CD4-positive, alpha-beta T cell treated with Interleukin-12 subunit alpha and Interleukin-12 subunit beta, for 1 hour (primary cell): ENCODE measurements at regions not wholly inside any gene's neighbourhood (a gene's known extent, or its start where the extent isn't known, plus 50 kb on each side); places are given as distances from the start of the nearest gene placed in this dataset.
"Not testable (repeated sequence)": the region's sequence is repeated elsewhere in the genome, so short reads cannot be mapped to it uniquely, and the experiment has no call there.

Source experiments
- DNase-seq: peaks from one replicate; pipeline ENCODE4 v3.0.0-alpha.2; 2020

DNA sequence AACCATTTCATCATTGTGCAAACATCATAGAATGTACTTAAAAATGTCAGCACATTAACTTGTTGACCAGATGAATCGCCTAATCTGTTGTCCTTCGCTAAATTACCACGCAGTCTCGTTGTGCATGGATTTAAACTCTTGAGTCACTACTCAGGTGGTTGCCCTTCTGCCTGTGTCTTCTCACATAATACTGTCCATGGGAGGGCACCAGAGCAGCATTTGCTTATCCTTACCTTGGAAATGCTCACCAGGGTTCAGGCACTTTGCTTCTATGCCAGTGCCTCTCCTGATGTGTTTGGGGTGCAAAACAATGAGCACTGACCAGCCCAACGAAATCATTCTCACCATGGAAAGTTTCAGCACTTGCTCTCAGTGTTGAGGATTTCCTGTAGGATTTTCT is 559.9 kb downstream of the RWDD3 start:
- no peak for DNase-seq

DNA sequence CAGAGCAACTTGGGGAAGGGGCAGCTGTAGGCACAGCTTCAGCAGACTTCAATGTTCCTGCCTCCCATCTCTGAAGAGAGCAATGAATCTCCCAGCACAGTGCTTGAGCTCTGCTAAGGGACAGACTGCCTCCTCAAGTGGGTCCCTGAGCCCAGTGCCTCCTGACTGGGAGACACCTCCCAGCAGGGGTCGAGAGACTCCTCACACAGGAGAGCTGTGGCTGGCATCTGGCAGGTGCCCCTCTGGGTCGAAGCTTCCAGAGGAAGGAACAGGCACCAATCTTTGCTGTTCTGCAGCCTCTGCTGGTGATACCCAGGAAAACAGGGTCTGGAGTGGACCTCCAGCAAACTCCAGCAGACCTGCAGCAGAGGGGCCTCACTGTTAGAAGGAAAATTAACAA is 563.8 kb downstream of the RWDD3 start:
- not testable (repeated sequence) for DNase-seq

DNA sequence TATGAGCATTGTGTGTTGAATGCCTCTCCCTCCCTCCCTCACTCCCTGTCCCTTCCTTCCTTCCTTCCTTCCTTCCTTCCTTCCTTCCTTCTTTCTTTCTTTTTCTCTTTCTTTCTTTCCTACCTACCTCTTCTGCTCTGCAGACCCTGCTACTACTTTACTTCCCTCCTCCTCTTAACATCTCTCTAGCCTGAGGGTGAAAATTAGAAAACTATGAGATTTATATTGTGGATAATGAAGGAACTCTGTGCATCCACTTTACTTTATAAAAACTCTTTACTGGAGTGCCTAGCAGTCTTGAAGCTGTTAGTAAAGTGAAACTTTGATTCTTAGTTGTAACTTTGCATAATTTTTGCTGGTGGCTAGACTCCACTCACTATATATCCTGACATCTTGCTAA is 572.2 kb downstream of the RWDD3 start:
- DNase-seq = no peak

DNA sequence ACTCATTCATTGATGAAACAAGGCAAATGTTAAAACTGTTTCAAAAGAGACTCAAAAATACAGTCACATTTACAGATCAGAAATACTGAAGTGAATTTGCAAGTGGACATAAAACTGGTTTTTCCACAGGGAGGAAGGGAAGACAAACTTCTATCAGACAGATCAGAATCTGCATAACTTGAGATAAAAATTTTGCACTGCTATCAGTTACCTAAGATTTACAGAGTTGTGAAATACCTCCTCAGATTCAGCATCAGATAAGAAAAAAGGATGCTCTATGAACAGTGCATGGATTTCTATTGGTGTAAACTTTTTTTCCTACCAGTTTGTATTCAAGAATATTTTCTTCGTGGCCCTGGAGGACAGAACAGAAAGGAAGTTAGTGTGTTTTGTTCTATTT is 575.4 kb downstream of the RWDD3 start:
- DNase-seq = no peak

DNA sequence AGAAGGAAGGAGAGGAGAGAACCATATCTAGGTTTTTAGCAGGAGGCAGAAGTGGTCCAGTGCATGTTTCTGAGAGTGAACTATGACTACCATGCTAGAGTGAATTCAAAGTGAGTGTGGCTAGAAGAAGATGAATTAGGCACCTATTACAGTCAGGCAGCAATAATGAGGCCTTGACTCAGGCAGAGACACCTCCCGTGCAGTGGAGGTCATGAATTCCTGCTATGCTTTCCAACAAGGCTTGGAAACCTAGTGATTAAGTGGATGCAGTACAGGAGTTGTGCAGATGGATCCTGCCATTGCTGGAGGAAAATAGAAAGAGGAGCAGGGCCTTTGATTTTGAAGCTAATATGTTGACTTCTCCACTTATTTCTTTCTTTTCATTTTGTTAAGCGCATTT is 581.5 kb downstream of the RWDD3 start:
- no peak for DNase-seq

DNA sequence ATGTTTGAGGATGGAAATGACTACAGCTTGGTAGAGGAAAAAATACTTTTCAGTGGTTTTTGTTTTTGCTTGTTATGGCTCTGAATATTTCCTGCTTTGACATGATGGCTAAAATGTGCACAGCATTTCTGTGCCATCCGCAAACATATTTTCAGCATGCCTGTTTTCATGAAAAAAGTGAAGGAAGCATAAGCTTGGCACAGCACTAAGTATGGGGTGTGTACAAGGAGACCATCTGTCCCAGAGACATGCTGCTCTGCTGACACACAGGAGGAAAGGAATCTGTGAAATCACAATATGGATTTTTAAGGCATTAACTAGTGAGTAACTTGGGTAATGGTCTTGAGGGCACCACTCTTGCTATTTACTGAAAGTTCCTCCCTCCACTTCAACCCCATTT is 595.5 kb downstream of the RWDD3 start:
- DNase-seq = no peak

DNA sequence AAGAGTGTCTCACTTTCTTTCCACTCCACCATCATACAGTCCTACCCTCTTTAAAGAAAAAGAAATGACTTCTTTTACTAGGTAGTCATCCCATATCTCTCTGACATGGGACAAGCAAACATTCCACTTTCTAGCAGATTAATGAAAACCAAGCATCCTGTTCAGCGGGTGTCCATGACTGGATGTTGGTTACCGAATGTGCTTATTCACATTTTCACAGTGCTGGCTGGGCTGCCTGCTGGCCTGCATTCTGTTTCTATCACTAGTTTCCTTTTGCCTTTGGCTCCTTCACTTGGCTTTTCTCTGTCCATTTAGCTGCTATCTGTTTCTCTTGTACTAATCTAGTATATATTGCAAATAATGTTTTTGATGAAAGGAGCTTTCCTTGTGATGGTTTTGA is 598.4 kb downstream of the RWDD3 start:
- no peak for DNase-seq

DNA sequence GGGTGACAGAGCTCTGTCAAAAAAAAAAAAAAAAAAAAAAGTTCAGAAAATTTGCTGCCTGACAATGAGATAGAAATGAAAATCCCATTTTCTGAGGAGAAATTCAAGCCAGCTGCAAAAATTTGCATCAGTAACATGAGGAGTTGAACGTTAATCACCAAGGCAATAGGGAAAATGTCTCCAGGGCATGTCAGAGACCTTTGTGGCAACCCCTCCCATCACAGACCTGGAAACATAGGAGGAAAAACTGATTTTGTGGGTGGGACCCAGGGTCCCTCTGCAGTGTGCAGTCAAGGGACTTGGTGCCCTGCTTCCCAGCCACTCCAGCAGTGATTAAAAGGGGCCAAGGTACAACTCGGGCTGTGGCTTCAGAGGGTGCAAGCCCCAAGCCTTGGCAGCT is 615.4 kb downstream of the RWDD3 start:
- no peak for DNase-seq

DNA sequence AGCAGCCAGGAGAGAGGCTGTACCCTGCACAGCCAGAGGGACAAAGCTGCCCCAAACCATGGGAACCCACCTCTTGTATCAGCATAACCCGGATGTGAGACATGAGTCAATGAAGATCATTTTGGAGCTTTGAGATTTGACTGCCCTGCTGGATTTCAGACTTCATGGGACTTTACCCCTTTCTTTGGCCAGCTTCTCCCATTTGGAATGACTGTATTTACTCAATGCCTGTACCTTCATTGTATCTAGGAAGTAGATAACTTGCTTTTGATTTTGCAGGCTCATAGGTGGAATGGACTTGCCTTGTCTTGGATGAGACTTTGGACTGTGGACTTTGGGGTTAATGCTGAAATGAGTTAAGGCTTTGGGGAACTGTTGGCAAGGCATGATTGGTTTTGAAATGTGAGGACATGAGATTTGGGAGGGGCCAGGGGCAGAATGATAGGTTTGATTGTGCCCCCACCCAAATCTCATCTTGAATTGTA is 616.2 kb downstream of the RWDD3 start:
- DNase-seq = no peak

DNA sequence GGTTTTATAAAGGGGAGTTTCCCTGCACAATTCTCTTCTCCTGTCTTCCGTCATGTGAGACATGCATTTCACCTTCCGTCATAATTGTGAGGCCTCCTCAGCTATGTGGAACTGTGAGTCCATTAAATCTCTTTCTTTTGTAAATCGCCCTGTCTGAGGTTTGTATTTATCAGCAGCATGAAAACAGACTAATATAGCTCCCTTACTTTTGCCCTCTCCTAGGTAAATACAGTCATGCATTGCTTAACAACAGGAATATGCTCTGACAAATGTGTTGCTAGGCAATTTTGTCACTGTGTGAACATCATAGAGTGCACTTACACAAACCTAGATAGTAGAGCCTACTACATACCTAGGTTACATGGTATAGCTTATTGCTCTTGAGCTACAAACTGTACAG is 616.8 kb downstream of the RWDD3 start:
- DNase-seq = no peak

DNA sequence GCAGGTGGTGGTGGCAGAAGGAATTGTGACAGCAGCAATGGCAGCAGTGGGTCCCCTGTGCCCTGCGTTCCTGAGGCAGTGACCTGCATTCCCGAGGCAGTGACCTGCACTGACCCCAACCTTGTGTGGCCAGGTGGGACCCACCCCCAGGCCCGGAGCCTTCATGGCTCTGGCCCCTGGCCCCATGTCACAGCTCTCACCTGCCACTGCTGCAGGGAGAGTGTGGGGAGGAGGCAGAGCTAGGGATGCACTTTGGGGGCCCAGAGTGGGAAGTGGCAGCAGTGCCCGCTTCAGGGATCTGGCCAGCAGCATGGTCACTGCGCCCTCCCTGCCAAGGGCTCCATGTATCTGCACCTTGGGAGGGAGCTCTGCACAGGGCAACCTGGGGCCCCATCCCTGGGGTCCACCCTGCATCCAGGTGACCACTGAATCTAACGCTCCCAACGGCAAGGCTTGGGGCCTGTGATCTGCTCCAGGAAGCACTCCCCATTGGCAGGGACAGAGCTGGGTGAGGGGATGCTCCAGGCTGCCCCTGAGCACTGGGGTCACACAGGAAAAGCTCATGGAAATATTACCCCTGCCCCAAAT is 618.6 kb downstream of the RWDD3 start:
- no peak for DNase-seq

DNA sequence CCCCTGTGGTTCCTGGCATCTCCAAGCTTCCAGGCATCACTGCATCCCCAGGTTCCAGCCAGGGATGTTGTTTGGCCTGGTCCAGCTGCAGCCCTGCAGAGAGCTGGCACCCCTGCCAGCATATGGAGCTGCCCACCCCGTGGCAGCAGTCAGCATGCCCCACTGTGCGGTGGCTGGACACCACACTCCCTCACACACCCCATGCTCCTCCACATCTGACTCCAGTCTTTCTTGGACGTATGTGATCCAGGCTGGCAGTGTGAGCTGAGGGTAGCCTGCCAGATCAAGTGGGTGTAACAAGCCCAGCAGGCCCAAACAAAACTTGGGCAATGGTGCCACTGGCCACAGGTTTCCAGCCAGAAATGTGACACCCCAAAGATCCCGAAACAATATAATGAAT is 620.4 kb downstream of the RWDD3 start:
- DNase-seq = no peak

DNA sequence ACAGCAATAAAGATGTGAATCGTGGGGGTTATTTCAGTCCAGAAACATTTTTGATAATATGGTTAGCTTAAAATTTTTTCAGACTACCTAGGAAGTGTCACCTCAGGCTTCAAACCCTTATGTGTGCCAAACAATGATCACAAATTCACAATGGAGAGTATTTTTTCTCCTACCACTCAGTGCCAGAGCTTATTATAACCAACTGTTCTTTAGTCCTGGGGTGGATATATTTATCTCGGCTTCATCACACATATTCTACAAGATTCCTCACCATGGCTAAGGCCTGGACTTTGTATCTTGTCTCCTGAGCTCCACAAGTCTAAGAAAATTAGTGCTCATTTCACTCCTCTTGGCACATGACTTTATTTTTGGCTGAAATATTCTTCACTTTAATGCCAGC is 629.1 kb downstream of the RWDD3 start:
- no peak for DNase-seq

DNA sequence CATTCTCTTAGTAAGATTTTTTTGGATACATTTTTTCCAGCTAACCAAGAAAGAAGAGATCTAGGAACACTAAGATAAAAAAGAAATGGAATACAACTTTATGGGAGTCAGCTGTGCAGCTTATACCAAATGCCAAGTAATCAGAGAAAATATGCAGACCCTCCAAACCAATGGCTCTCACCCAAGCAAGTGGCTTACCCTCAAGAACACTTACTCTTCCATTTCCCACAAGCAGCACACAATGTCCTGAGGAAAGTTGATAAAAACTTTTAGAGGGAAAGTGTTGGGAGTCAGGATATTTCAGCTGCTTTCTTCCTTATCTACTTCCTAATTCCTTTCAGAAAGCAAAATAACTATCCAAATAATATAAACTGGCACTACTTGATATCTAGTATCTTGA is 631.8 kb downstream of the RWDD3 start:
- no peak for DNase-seq

DNA sequence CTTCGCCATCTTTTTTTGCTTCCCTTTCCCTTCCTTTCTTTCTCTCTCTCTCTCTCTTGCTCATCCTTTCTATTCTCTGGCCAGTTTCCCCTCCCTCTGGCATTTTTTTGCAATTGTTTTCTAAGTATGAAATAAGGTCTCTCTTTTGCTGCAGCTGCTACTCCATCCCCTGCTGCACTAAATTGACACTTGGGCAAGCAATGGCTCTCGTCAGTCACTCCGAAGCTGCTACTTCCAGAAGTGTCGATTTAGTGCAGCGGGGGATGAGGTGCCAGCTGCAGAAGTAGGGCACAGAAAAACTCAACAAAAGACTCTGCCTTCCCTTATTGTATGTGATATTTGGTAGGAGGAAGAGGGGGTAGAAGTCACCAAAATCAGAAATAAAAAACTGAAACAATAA is 642.3 kb downstream of the RWDD3 start:
- DNase-seq = no peak

DNA sequence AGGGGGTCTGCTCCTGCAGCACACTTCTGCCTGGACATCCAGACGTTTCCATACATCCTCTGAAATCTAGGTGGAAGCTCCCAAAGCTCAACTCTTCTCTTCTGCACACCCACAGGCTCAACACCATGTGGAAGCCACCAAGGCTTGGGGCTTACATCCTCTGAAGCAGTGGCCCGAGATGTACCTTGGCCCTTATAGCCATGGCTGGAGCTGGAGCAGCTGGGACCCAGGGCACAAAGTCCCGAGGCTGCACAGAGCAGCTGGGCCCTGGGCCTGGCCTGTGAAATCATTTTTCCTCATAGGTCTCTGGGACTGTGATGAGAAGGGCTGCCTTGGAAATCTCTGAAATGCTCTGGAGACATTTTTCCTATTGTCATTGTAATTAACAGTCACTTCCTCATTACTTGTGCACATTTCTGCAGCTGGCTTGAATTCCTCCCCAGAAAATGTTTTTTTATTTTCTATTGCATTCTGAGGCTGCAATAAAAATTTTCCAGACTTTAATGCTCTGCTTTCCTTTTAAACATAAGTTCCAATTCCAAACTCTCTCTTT is 645.6 kb downstream of the RWDD3 start:
- DNase-seq = no peak

DNA sequence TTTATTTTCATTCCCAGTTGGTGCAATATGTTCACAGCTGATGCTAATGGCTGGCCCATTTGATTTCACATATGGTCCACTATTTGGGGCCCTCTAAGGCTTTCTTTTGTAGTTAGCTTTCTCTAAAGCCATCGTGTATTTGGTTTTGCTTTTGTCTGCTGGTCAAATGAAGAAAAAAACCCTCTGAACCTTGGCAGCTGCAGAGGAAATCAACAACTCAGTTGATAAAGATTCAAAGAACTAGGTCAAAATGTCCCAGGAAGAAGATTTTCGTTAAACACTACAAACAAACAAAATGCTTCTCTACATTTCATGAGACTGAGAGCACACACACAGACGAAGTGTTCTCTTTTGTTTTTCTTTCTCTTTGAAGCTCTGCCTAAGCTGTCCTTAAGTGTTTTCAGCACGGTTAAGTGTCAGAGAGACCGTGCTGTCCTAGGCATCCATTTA is 655.0 kb downstream of the RWDD3 start:
- DNase-seq = no peak

DNA sequence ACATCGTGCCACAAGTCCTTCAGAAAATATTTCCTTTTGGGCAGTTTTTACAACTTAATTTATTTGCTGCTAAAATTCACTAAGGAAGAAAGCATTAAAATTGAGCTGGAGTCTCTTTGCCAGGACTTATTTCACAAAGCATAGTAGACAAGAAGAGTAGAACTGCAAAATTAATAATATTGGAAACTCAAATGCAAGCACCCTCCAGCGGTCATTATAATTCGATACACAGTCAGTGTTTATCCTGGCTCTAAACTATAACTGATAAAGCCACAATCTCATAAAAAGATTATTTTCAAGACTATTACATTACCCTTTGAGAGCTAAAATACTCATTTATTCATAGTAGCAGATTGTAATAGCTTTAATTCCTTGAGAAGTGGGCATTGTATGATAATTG is 655.4 kb downstream of the RWDD3 start:
- DNase-seq = no peak

DNA sequence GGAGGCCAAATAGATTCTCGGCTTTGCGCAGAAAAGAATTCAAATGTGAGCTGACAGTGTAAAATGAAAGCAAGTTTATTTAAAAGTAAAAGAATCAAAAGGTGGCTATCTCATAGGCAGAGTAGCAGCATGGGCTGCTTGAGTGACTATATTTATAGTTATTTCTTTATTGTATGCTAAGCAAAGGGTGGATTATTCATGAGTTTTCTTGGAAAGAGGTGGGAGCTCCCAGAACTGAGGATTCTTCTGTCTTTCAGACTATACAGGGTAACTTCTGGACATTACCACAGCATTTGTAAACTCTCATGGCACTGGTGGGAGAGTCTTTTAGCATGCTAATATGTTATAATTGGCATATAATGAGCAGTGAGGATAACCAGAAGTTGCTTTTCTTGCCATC is 659.9 kb downstream of the RWDD3 start:
- no peak for DNase-seq

DNA sequence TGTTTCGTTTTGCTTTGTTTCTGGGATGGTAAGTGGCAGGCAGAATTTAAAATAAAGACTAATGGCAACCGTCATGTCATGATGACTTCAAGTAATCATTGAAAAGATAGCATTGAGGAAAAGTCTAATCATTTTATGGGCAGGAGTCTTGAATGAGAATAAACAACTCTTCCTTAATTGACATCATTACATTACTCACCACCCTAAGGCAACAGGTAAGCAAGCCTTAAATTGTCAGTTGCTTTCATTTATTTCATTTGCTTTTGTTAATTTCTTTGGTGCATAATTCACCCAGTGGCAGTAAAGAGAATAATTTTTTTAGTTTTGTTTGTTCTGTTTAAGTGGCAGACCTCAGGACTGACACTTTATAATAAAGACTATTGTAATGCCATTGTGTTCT is 669.0 kb downstream of the RWDD3 start:
- DNase-seq = no peak

DNA sequence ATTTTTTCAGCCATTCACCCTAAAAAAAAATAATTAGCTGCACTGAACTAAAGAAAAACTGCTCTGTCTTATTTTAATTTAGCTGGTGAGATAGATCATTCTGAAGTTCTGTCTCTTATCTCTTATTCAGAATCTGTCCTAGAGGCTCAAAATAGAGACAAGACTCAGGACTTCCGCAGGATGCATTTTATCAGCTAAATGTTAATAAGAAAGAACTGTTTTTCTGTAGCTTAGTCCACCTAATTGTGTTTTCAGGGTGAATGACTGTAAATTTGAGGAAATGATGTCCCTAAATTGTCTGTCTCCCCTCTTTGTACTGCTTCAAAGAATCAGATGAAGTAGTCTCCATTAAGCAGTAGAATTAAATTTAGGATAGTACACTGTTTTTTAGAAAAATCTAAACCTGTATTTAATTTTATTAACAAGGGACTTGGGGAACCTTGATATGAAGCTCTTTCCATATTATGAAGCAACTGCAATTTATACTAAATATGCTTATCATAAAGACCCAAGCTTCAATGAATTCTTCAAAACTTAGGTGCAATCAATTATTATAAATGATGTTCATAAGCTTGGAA is 671.9 kb downstream of the RWDD3 start:
- no peak for DNase-seq

DNA sequence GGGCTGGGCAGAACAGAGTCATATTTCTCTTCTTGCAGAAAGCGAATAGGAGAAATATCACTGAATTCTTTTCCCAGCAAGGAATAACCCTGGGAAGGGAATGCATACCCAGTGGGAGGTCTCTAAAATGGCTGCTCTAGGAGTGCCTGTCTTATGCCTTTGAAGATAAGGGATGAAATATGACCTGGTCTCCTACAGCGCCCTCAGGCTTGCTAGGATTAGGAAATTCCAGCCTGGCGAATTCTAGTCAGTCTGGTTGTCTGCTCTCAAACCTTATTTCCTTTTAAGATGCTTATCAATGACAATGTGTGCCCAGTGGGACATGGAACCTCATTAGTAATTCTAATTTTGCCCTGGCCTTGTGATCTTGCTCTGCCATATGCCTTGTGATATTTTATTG is 677.7 kb downstream of the RWDD3 start:
- DNase-seq = not testable (repeated sequence)

DNA sequence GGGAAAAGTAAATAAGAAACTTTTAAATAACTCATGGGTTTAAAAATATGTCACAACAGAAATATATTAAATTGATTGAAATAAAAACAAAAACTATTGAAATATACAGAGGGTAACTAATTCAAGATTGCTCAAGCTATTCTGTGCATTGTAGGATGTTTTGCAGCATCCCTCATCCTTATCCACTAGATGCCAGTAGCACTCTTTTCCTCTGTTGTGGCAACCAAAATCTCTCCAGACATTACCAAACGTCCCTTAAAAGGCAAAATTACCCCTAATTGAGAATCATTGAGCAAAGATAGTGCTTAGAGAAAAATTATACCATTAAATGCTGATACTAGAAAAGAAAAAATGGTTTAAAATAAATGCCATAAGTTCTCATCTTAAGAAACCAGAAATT is 682.6 kb downstream of the RWDD3 start:
- DNase-seq = no peak

DNA sequence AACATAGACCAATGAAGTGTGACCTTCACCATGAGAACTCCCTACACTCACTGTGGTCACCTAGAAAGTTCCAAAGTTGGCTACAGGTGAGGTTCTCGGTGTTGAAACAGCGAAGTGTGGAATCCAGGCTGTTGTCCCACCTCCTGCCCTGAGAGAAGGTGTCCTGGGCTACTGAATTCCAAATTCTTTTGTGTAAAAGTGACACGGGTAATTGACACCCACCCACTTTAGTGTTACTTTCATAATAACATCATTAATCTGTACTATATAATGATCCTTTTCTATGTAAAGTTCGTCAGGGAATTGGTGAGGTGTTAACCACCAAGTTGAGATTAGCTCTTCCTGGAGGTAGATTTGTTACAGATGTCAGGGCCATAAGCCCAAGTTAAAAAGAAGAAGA is 690.7 kb downstream of the RWDD3 start:
- DNase-seq = no peak

DNA sequence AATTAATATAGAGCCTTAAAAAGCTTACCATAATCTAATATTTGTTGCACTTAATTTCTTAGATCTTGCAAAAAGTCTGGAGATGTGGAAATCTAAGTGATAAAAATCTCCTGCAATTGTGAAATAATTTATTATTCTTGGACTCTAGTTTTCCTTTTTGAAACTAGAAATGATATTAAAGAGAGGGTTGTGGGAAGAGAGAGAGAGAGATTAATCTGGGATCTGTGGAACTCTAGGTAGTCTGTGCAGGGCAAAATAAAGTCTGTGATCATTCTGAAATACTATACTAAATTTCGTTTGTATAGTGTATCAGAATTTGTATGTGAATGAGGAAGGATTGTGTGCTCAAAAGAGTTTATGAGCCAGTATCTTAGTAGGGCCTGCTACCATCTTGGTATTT is 692.3 kb downstream of the RWDD3 start:
- no peak for DNase-seq
